GM18502 (cell line): ENCODE measurements at regions not wholly inside any gene's neighbourhood (a gene's known extent, or its start where the extent isn't known, plus 50 kb on each side); places are given as distances from the start of the nearest gene placed in this dataset.
"Not testable (repeated sequence)": the region's sequence is repeated elsewhere in the genome, so short reads cannot be mapped to it uniquely, and the experiment has no call there.

Experiments used
- ATAC-seq: cut with Tn5 transposase; IDR thresholded peaks from one replicate; pipeline ENCODE4 v1.9.1; 2021; ENCODE audit warnings: mild to moderate bottlenecking; ENCODE audit not compliant: unreplicated experiment, poor library complexity

GRCh38 chr15:50857763-50858162 is 50.7 kb upstream of the AP4E1 start:
- ATAC-seq: no peak

DNA sequence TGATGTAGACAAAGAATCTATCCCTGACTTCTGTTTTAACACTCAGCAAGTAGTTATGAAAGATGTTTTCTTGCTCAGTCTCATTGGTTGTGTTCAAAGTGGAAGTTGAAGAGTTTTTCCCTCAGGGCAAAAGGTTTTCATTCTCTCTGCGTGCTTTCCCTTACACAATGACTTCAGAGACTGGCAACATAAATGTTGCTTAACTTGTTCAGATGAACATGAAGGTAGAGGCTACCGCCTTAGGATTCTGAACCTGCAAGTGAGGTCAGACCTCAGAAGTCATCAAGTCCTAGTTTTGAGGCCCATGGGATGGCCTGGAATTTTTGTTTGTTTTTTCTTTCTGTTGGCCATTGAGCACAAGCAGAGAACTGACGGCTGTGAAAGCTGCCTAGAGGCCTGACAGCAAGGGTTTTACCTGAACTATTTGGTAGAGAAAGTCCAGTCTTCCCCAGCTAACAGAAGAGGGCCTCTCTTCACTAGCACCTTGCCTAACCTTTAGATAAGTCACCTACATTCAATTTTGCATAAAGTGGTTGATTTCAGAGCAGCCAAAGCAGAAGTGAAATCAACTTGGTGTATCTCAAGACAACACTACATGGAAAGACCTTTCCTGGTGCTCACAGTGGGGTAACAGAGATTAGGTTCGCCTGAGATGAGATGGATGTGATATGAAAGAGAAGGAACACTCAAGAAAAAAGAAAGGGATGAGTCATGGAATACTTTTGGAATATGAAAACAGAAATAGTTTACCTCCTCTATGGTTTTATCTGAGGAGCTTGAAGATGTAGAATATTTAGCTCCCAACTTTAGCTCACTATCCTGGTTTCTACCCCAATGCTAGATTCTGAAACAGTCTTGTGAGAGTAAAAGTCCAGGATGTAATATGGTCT is 53.6 kb upstream of the AP4E1 start:
- ATAC-seq: peak; percentile 97

GRCh38 chr15:50850003-50850402 is 58.5 kb upstream of the AP4E1 start:
- no peak for ATAC-seq

GRCh38 chr15:50848349-50848748 is 60.1 kb upstream of the AP4E1 start:
- no peak for ATAC-seq

GRCh38 chr15:50845181-50845580 is 63.3 kb upstream of the AP4E1 start:
- not testable (repeated sequence) for ATAC-seq

DNA sequence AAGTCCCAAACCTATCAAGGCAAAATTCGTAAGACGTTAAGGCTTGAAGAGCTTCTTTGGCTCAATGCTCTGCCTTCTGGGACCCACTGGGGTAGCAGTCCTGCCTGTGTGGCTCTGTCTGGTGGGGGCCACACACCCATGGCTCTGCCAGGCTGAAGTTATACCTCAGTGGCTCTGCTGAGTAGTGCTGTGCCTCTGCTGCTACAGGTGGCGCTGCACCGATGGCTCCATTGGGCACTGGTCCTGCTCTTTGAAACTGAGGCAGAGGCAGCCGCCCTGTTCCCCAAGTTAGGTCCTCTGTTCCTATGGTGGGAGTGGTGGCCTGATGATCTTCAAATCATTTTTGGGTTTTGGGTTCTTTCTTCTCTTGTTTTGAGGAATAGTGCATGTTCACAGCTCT is 68.0 kb upstream of the AP4E1 start:
- ATAC-seq: no peak

DNA sequence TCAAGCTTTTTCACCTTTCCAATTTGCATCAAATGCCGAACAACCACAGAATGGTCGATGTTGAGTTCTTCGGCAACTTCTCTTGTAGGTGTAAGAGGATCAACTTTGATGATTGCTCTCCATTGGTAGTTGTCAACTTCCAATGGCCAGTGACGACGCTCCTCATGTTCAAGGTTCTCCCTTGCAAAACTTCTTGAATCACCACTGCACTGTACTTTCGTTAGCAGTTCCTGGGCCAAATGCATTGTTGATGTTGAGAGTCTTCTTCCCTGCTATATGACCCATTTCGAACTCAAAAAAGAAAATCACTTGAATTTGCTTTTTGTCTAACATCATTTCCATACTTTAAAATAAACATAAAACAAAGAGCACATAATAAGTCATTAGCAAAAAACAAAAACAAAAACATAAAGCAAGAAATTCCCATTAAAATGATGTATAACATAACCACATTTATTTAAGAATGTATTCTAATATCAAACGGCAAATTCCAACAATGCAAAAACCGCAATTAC is 71.2 kb upstream of the AP4E1 start:
- ATAC-seq: no peak

DNA sequence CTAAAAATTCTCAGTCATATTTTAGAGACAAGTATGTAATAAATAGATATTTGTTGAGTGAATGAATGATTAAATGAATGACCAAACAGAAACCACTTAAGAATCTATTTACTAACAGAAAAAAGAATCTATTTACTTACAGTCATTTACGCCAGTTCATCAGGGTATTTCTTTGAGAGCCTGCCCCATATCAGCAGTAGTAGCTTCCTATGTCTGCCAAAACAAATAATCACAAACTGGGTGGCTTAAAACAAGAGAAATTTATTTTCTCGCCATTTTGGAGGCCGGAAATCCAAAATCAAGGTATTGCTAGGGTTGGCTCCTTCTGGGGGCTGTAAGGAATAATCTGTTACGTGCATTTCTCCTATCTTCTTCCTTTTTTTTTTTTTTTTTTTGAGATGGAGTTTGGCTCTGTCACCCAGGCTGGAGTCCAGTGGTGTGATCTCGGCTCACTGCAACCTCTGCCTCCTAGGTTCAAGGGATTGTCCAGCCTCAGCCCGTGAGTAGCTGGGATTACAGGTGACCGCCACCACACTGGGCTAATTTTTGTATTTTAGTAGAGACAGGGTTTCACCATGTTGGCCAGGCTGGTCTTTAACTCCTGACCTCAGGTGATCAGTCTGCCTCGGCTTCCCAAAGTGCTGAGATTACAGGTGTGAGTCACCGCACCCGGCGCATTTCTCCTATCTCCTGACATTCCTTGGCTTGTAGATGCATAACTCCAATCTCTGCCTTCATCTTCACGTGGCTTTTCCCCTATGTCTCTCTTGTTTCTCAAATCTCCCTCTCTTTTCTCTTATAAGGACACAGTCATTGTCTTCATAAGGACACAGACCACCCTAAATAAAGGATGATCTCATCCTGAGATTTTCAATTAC is 65.2 kb upstream of the SPPL2A start:
- ATAC-seq: no peak

- no peak for ATAC-seq
Observed at GRCh38 chr15:50828610-50829206, 63.2 kb upstream of the SPPL2A start.

DNA sequence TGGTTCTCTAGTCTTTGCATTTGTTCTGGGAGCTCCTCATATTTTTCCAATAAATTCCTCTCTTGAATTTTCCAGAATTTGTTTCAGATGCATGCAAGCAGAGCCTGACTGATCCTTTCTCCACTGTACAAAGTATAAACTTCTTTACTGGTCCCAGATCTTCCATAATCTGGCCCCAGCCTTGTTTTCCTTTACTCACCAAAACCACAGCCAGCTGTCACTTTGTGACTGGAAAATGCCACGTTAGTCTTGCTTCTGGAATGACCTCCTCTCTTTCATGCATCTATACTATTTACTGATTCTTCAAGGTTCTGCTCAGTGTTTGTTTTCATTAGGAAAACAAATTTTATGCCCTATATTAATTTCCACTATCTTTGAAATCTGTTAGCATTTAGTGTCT is 60.4 kb upstream of the SPPL2A start:
- ATAC-seq: no peak

- no peak for ATAC-seq
Observed at GRCh38 chr15:50824514-50824913, 59.0 kb upstream of the SPPL2A start.

- no peak for ATAC-seq
Observed at GRCh38 chr15:50823281-50823680, 57.8 kb upstream of the SPPL2A start.

DNA sequence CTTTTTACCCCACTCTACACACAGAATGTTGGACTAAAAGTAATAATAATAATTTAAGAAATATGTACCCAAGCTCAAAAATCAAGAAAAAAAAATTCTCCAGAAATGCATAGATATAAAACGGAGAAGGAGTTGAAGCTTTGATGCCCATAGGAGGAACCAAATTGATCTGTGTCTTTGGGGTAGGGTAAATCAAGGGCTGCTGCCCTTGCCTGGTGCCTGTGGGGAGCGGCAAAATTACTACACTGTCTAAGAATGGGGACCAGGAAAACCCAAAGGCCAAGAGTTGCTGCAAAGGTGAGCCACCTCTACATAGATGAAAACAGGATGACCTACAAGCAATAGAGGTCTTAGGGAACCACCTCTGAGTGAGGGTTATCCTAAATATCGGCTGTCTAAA is 56.0 kb upstream of the SPPL2A start:
- no peak for ATAC-seq

DNA sequence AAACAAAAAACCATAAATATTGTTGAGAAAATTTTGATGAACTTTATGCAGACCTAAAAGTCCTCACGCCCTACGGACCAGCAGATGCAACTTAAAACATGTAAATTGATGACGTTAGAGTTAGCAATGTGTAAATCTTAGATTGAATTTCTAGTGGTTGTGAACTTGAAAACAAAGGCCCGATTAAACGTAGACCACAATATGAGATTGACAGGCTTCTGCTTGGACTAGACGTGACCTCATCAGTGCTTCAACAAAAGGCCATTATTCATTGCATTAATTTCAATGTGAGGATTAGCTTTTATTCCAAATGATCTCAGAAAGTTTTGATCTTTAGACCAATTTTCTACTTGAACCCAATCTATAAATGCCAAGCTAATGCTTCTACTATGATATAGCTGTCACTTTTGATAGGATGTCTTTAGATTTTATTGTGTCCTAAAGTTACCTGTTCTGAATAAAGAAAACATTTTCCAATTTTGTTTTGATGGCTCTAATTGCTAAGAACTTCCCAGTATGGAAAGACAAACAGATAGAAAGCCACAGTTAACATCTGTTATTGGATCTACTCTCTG is 55.4 kb upstream of the SPPL2A start:
- no peak for ATAC-seq

DNA sequence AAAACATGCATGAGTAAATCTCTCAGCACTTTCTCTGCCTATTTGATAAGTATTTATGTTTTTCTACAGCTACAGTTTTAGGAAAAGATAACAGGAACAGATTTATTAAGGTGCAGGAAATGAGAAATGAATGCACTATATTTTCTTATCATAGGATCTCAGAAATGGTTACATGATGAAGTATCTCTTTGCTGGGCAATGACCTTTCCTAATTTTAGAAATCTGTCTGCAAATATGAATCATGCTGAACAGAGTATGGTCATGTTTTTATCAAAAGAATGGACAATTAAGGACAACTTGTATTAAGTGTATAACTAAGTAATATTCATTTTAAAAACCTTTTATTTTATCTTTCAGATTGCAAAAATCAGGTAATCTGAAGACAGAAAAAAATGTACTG is 53.8 kb upstream of the SPPL2A start:
- ATAC-seq: no peak

DNA sequence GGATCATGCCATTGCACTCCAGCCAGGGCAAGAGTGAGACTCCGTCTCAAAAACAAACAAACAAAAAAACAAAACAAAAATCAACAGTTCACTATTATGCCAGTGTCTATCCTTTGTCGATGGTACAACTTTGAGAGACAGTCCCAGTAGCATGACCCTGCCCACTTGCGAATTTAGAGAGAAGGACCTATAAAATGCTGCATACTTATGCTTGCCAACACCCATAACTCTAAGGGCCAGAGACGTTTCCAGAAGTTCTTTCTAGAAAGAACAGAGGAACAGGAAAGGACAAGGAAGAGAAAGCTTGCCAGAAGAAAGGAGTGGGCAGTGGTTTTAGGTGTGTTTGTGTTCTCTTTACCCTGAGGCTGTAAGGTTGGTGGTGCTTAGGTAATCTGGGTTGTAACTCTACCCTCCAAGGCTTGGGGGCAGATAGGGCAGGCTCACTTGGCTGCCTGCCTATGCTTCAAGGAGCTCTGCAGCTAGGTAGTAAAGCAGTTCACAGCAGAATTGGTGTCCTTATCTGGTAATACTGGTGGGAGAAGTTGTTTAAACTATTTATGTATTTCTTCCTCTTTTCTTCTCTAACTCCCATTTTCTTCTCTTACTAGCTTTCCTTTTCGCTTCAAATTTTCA is 50.6 kb upstream of the SPPL2A start:
- ATAC-seq: no peak
